ENCODE measurements at regions not wholly inside any gene's neighbourhood (a gene's known extent, or its start where the extent isn't known, plus 50 kb on each side); places are given as distances from the start of the nearest gene placed in this dataset.
"Not testable (repeated sequence)": the region's sequence is repeated elsewhere in the genome, so short reads cannot be mapped to it uniquely, and the experiment has no call there.

DNA sequence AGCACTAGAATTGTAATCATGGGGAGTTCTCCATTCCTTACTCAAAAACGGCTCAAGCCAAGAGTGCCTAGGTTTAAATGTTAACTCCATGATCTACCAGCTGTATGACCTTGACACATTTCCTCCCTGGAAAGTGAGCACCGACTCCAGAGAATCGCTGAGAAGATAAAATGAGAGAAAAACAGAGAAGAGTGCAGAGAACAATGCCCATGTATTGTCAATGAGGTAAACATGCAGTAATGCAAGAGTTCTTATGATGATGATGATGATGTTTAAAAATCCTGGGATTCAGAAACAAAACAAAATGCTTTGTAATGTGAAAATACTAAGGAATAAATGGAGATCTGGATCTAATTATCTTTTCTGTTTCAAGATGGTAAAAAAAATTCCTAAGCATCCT is 64.8 kb upstream of the BEND6 start:
- intact Hi-C loops (cut with DNase I), result no loop called here
- H3K36me3 ChIP-seq (ENCODE audit: control insufficient read depth in 1 of 2, insufficient read depth in 2 of 2, low read length in 1 of 2), result no peaks in the 10 kb centered on the region
- ATAC-seq (ENCODE audit: low FRiP score) (no peak), DNase-seq (no peak)
- H3K4me3 ChIP-seq (ENCODE audit: low read length in 2 of 2), result no peak overlapping the region
- no peaks in the 10 kb centered on the region for H3K9me3 ChIP-seq (ENCODE audit: control insufficient read depth, low read length)
- peaks cover 0 to under 1% of the 10 kb centered on the region in 2 donors for H3K27me3 ChIP-seq (ENCODE audit: control insufficient read depth in 1 of 2, insufficient read depth in 2 of 2, low read length in 1 of 2)
- 74 to 80% methylated on average over 3 of the region's 3 CpGs for WGBS, 2 donors
- H3K4me1 ChIP-seq (ENCODE audit: control insufficient read depth in 1 of 2, insufficient read depth in 2 of 2, low read length in 2 of 2), result no peaks in the 10 kb centered on the region
- no peak overlapping the region for H3K27ac ChIP-seq (ENCODE audit: low read depth in 1 of 2, low read length in 2 of 2)

GRCh38 chr6:56889492-56889891 is 65.4 kb upstream of the BEND6 start:
- no peak overlapping the region for H3K27ac ChIP-seq (ENCODE audit: low read depth in 1 of 2, low read length in 2 of 2)
- ATAC-seq (ENCODE audit: low FRiP score), result no peak
- intact Hi-C loops (cut with DNase I), result no loop called here
- H3K27me3 ChIP-seq (ENCODE audit: control insufficient read depth in 1 of 2, insufficient read depth in 2 of 2, low read length in 1 of 2), result peaks cover 0 to 1% of the 10 kb centered on the region in 2 donors
- DNase-seq, result no peak
- no peaks in the 10 kb centered on the region for H3K9me3 ChIP-seq (ENCODE audit: control insufficient read depth, low read length)
- H3K36me3 ChIP-seq (ENCODE audit: control insufficient read depth in 1 of 2, insufficient read depth in 2 of 2, low read length in 1 of 2), result no peaks in the 10 kb centered on the region
- no peaks in the 10 kb centered on the region for H3K4me1 ChIP-seq (ENCODE audit: control insufficient read depth in 1 of 2, insufficient read depth in 2 of 2, low read length in 2 of 2)
- no peak overlapping the region for H3K4me3 ChIP-seq (ENCODE audit: low read length in 2 of 2)

DNA sequence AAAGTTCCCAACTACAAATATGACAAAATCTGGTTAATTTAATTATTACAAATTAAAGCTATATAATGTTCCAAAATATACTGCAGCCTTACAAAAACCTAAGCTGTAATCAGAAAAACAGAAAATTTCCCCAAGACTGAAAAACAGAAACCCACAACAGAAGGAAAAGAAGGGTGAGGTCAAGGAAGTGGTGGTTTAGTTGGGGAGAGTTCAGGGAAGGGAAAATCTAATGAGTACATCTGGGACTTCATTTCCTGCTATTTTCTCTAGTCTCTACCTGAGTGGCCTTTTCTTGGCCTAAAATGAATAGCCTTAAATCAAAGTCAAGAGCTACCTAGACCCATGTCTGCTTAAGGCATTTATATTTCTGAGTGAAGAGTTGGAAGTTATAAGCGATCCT is 66.2 kb upstream of the BEND6 start:
- Histone ChIP-seq H3K36me3 (ENCODE audit: control insufficient read depth in 1 of 2, insufficient read depth in 2 of 2, low read length in 1 of 2) (no peaks in the 10 kb centered on the region), H3K4me3 (ENCODE audit: low read length in 2 of 2) (no peak overlapping the region), H3K27ac (ENCODE audit: low read depth in 1 of 2, low read length in 2 of 2) (no peak overlapping the region), H3K4me1 (ENCODE audit: control insufficient read depth in 1 of 2, insufficient read depth in 2 of 2, low read length in 2 of 2) (no peaks in the 10 kb centered on the region), H3K27me3 (ENCODE audit: control insufficient read depth in 1 of 2, insufficient read depth in 2 of 2, low read length in 1 of 2) (peaks cover 0 to 1% of the 10 kb centered on the region in 2 donors), H3K9me3 (ENCODE audit: control insufficient read depth, low read length) (no peaks in the 10 kb centered on the region)
- 88 to 97% methylated on average over 1 of the region's 1 CpG for WGBS, 2 donors
- DNase-seq (no peak), ATAC-seq (ENCODE audit: low FRiP score) (no peak)
- intact Hi-C loops (cut with DNase I), result no loop called here

DNA sequence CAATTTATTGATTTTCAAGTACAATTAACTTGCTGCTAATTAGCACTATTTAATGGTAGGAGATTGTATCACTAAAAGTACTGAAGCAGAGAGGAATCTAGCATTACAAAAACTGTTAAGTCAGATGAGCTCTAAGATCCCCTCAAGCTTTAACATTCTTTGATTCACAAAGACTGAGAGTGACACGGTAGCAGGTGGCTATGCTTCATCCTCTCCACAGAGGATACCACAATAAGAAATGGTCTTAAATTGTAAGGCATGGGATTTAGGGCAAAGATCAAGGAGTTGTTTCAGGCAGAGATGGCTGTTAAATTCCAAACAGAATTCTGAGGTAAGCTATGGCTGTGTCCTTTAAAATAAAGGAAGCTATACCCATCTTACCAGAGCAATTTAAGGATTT is 67.8 kb upstream of the BEND6 start:
- H3K27me3 ChIP-seq (ENCODE audit: control insufficient read depth in 1 of 2, insufficient read depth in 2 of 2, low read length in 1 of 2), result peaks cover 0 to 1% of the 10 kb centered on the region in 2 donors
- DNase-seq (no peak), ATAC-seq (ENCODE audit: low FRiP score) (no peak)
- intact Hi-C loops (cut with DNase I), result no loop called here
- H3K4me1 ChIP-seq (ENCODE audit: control insufficient read depth in 1 of 2, insufficient read depth in 2 of 2, low read length in 2 of 2), result no peaks in the 10 kb centered on the region
- no peaks in the 10 kb centered on the region for H3K9me3 ChIP-seq (ENCODE audit: control insufficient read depth, low read length)
- H3K4me3 ChIP-seq (ENCODE audit: low read length in 2 of 2), result no peak overlapping the region
- H3K27ac ChIP-seq (ENCODE audit: low read depth in 1 of 2, low read length in 2 of 2), result no peak overlapping the region
- 73 to 74% methylated on average over 1 of the region's 1 CpG for WGBS, 2 donors
- H3K36me3 ChIP-seq (ENCODE audit: control insufficient read depth in 1 of 2, insufficient read depth in 2 of 2, low read length in 1 of 2), result no peaks in the 10 kb centered on the region

DNA sequence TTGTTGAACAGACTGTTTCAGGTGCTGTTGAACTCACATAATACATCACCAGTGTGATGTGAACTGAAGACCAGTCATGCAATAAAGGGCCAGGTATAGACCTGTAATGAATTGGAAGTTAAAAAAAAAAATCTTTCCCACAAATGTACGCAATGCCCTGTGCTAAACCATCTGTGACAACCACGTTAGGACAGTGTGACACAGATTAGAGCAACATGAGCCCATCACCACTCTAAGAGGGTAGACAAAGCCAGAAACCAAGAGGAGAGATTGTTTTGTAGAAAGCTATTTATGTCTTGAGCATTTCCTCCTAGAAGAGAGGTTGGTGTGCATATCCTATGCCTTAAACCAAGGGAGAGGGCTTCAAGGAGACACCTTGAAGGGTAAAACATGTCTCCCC is 77.0 kb upstream of the BEND6 start:
- Histone ChIP-seq H3K4me3 (ENCODE audit: low read length in 2 of 2) (no peak overlapping the region), H3K9me3 (ENCODE audit: control insufficient read depth, low read length) (no peaks in the 10 kb centered on the region), H3K27me3 (ENCODE audit: control insufficient read depth in 1 of 2, insufficient read depth in 2 of 2, low read length in 1 of 2) (no peaks in the 10 kb centered on the region), H3K4me1 (ENCODE audit: control insufficient read depth in 1 of 2, insufficient read depth in 2 of 2, low read length in 2 of 2) (no peaks in the 10 kb centered on the region), H3K27ac (ENCODE audit: low read depth in 1 of 2, low read length in 2 of 2) (no peak overlapping the region), H3K36me3 (ENCODE audit: control insufficient read depth in 1 of 2, insufficient read depth in 2 of 2, low read length in 1 of 2) (no peaks in the 10 kb centered on the region)
- DNase-seq (no peak), ATAC-seq (ENCODE audit: low FRiP score) (no peak)
- intact Hi-C loops (cut with DNase I), result no loop called here
- 77 to 85% methylated on average over 2 of the region's 2 CpGs for WGBS, 2 donors

- intact Hi-C loops (cut with DNase I), result no loop called here
- ATAC-seq (ENCODE audit: low FRiP score) (no peak), DNase-seq (no peak)
- 89 to 92% methylated on average over 5 of the region's 5 CpGs for WGBS, 2 donors
- Histone ChIP-seq H3K4me3 (ENCODE audit: low read length in 2 of 2) (no peak overlapping the region), H3K27me3 (ENCODE audit: control insufficient read depth in 1 of 2, insufficient read depth in 2 of 2, low read length in 1 of 2) (no peaks in the 10 kb centered on the region), H3K4me1 (ENCODE audit: control insufficient read depth in 1 of 2, insufficient read depth in 2 of 2, low read length in 2 of 2) (no peaks in the 10 kb centered on the region), H3K27ac (ENCODE audit: low read depth in 1 of 2, low read length in 2 of 2) (no peak overlapping the region), H3K9me3 (ENCODE audit: control insufficient read depth, low read length) (no peaks in the 10 kb centered on the region), H3K36me3 (ENCODE audit: control insufficient read depth in 1 of 2, insufficient read depth in 2 of 2, low read length in 1 of 2) (no peaks in the 10 kb centered on the region)
These were observed 78.9 kb upstream of the BEND6 start for GRCh38 chr6:56875961-56876360.

DNA sequence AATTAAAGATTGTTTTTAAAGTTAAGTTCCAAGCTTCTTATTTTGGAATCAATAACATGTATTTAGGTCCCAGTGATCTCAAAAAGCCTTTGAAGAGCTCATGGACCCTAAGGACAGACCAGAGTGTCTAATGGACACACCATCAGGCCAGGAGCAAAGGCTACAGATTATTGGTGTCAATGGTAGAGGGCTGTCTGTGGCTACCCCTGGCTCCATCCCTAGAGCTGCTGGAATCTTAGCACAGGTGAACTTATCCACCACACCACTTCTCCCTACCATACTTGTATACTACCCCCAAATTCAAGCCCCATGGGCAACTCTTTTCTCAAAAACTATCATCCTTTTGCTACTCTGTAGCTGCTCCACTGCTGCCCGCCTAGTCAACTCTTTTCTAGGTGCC is 79.4 kb upstream of the BEND6 start:
- no peak for DNase-seq
- Histone ChIP-seq H3K27ac (ENCODE audit: low read depth in 1 of 2, low read length in 2 of 2) (no peak overlapping the region), H3K36me3 (ENCODE audit: control insufficient read depth in 1 of 2, insufficient read depth in 2 of 2, low read length in 1 of 2) (no peaks in the 10 kb centered on the region), H3K4me1 (ENCODE audit: control insufficient read depth in 1 of 2, insufficient read depth in 2 of 2, low read length in 2 of 2) (no peaks in the 10 kb centered on the region), H3K4me3 (ENCODE audit: low read length in 2 of 2) (no peak overlapping the region), H3K9me3 (ENCODE audit: control insufficient read depth, low read length) (no peaks in the 10 kb centered on the region), H3K27me3 (ENCODE audit: control insufficient read depth in 1 of 2, insufficient read depth in 2 of 2, low read length in 1 of 2) (no peaks in the 10 kb centered on the region)
- 86 to 94% methylated on average over 1 of the region's 1 CpG for WGBS, 2 donors
- intact Hi-C loops (cut with DNase I), result no loop called here
- ATAC-seq (ENCODE audit: low FRiP score), result no peak

DNA sequence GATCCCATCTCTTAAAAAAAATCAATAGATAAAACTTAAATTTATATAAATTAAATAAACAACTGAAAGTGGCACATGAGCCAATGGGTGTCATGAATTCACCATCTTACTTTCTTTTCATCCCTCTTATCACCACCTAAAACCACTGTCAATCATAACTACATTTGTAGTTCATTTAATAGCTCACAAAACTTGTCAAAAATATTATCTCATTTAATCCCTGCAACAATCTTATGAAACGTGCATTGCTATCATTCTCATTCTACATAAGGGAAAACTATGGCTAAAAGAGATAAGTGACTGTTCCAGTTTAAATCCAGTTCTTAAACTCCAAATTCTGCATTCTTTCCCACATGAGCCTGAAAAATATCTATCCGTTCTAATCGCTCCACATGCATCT is 80.6 kb upstream of the BEND6 start:
- ATAC-seq (ENCODE audit: low FRiP score), result no peak
- no peaks in the 10 kb centered on the region for H3K36me3 ChIP-seq (ENCODE audit: control insufficient read depth in 1 of 2, insufficient read depth in 2 of 2, low read length in 1 of 2)
- intact Hi-C loops (cut with DNase I), result no loop called here
- H3K9me3 ChIP-seq (ENCODE audit: control insufficient read depth, low read length), result no peaks in the 10 kb centered on the region
- no peaks in the 10 kb centered on the region for H3K4me1 ChIP-seq (ENCODE audit: control insufficient read depth in 1 of 2, insufficient read depth in 2 of 2, low read length in 2 of 2)
- no peak overlapping the region for H3K4me3 ChIP-seq (ENCODE audit: low read length in 2 of 2)
- DNase-seq, result no peak
- WGBS, 2 donors, result 77 to 81% methylated on average over 3 of the region's 3 CpGs
- H3K27me3 ChIP-seq (ENCODE audit: control insufficient read depth in 1 of 2, insufficient read depth in 2 of 2, low read length in 1 of 2), result no peaks in the 10 kb centered on the region
- no peak overlapping the region for H3K27ac ChIP-seq (ENCODE audit: low read depth in 1 of 2, low read length in 2 of 2)

- ATAC-seq (ENCODE audit: low FRiP score); intact Hi-C loops (cut with DNase I); H3K27ac ChIP-seq (ENCODE audit: low read depth in 1 of 2, low read length in 2 of 2); H3K4me1 ChIP-seq (ENCODE audit: control insufficient read depth in 1 of 2, insufficient read depth in 2 of 2, low read length in 2 of 2); H3K27me3 ChIP-seq (ENCODE audit: control insufficient read depth in 1 of 2, insufficient read depth in 2 of 2, low read length in 1 of 2); H3K36me3 ChIP-seq (ENCODE audit: control insufficient read depth in 1 of 2, insufficient read depth in 2 of 2, low read length in 1 of 2); H3K4me3 ChIP-seq (ENCODE audit: low read length in 2 of 2); H3K9me3 ChIP-seq (ENCODE audit: control insufficient read depth, low read length); DNase-seq: not testable (repeated sequence)
- WGBS, 2 donors, result 80 to 87% methylated on average over 5 of the region's 5 CpGs
These were observed 84.9 kb upstream of the BEND6 start for GRCh38 chr6:56870053-56870452.
